HG02642 (cell line): ENCODE measurements at regions not wholly inside any gene's neighbourhood (a gene's known extent, or its start where the extent isn't known, plus 50 kb on each side); places are given as distances from the start of the nearest gene placed in this dataset.

Experiments used
- ATAC-seq: cut with Tn5 transposase; IDR thresholded peaks from one replicate; pipeline ENCODE4 v1.9.1; 2021; ENCODE audit warnings: mild to moderate bottlenecking; ENCODE audit not compliant: unreplicated experiment, poor library complexity

DNA sequence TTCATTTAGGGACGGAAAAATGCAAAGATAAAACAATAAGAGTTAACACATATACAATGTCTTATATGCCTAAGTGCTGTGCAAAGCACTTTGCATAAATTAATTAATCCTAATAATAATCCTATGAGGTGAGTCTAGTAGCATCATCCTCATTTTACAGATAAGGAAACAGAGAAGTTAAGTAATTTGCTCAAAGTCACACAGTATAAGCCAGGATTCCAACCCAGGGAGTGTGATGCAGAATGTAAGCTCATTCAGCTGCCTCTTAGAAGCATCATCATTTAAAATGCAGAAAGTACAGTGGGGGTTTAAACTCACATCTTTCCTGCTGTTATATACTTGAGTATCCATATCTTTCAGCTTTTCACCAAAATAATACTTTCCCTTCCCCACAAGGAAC is 203.7 kb downstream of the LARP7 start:
- ATAC-seq, result no peak

DNA sequence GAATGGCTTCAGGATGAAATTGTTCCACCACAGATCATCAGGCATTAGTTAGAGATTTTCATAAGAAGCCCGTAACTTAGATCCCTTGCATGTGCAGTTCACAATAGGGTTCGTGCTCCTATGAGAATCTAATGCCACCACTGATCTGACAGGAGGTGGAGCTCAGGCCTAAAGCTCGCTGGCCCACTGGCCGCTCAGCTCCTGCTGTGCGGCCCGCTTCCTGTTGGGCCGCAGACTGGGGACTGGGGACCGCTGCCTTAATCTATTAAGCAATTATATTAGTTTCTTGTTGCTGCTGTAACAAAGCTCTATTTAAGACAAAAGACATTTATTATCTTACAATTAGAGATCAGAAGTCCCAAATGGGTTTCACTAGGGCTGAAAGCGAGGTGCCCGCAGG is 205.6 kb downstream of the LARP7 start:
- ATAC-seq, result no peak

DNA sequence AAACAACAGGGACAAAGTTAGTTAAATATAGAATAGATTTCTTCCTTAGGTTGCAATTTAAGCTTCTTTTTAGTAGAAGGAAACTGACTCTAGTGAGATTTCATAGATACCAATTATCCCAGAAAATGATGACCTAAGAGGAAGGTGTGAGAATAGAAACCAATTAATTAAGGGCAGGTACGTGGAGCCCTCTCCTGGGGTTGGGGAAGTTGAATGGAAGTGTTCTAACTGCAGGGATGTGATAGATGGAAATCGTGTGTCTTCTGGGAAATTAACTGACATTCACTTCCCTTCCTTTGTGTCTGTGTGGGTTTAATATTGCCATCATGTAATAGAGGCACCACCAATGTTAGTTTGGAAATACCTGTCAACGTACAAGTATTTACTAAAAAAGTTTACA is 204.1 kb upstream of the ANK2 start:
- ATAC-seq, result no peak

DNA sequence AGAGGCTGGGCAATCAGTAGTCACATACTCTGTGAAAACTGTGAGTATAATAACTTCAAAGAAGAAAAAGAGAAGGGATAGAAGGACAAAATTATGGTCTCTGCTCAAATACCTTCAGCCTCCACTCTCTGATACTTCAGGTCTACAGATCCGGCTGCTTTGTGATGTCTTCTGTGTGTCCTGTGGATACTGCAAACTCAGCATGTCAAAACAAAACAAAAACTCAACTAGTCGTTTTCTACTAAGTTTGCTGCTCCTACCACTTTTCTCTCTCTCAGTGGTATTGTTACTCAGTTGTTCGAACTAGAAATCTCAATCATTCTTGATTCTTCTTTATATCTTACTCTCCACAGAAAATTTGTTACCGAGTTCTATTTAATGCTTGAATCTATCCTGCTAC is 202.4 kb upstream of the ANK2 start:
- ATAC-seq, result no peak

DNA sequence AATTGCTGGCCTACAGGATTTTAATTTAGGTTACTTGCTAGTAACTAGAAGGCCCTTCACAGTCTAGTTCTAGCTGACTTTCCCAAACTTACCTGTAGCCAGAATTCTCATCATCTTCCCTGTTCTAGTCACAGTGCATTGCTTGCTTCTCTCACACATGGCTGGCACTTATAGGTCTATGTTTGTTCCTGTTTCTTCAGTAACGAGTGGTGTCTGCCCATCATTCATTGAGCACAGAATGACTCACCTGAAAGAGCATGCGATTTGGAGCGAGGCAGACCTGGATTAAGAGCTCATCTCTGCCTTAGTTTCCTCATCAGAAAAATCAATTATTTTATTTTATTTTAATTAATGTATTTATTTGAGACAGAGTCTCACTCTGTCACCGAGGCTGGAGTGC is 201.7 kb upstream of the ANK2 start:
- no peak for ATAC-seq

DNA sequence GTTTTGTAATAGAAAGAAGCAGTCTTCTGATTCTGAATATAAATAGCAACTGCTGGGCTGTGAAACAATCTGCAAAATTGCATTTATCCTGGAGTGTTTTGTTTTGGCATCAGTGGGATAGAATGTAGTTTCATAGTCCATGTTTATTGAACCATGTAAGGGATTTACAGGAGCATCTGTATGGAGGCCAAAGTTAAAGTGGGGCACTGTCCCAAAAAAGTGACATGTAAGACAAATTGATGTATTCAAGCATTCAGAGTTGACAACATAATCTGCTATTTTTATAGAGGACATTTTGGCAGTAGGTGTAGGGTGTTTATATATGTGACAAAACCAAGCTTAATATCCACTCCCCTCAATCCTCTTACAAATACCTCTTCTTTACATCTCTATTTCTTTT is 200.5 kb upstream of the ANK2 start:
- ATAC-seq, result no peak

DNA sequence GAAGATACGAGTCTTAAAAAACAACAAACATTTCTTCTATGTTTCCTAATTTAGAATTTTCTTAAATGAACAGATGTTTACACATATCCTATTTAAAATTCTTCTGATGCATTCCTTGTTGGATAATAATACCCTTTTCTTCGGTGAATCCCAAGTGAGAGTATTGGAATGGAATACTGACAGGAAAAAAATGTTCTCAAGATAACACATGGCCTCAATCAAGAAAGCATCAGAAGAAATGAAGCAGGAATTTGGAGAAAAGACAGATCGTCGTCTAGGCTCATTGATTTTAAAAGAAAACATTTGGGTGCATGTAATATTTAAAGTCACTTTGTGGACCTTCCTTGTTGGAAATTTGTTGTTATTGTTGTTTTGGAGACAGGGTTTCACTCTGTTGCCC is 196.9 kb upstream of the ANK2 start:
- ATAC-seq, result no peak

DNA sequence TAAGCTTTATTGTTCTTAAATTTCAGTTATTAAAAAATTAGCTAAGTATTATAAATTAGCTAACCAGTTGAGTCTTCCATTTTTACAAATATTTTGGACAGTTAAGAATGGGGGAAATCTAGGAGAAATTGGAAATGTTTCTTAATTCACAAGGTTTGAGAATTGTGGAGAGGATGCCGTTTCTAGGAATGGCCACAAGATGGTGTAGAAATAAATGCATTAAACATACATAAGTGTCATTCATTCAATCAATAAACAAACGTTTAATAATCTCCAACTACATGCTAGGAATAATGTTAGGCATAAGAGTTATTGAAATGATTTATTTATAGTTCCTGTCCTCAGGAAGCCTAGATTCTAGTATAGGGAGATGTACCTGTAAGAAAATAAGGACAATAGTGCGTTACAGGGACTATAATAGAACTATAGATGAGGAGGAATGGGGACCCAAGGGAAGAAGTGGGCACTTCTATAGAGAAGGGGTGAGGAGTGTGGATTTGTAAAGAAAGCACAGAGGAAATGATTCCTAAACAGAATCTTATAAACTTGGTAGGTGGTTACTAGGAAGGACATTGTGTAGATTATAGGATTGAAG is 195.7 kb upstream of the ANK2 start:
- no peak for ATAC-seq

DNA sequence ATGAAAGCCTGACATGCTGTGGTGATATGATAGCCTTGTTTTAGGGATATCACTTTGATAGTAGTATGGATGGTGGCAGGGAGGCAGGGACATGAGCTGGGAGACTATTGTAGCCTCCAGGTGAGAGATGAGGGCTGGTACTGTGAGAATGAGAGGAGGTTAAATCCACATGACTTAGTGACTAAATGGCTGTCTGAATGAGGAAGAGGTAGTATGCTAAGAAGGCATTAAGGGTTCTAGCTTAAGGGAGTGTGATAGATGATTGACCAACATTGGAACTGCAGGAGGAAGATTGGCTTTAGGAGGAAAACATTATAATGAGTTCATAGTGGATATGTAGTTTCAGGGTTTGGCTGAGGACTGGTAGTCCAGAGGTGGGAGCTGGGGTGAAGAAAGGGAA is 195.0 kb upstream of the ANK2 start:
- ATAC-seq, result no peak

DNA sequence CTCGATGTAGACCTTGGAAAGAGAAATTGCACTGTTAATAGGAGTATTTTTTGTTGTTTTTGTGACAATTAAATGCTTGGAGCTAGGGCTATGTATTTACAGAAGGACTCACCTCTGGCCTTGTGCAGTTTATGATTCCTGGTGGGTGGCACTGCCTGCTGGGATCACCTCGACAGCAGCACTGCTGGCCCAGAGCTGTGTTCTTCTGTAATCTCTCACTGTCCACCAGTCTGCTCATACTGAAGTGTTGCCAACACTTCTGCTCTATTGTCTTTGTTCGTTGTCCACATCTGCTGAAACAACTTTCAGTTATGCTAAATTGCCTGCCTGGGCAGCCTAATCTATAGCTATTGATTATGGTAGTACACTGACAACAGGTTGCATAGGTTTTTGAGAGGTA is 194.4 kb upstream of the ANK2 start:
- ATAC-seq, result no peak

DNA sequence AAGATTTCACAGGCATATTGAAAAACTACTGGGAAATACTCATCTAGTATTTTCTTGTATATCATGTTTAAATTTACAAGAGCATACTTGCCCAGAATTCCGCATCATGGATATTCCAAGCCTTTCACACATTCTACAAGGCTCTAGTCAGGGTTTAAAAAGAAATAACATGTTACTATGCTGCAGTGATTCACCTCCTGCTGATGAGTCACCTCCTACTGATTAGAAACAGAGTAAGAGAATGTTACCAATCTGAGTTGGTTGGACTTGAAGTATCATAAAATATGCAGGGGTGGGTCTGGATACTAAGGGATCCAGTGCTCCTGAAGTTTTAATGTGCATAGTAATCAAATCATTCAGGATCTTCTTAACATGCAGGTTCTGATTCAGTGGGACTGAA is 192.0 kb upstream of the ANK2 start:
- no peak for ATAC-seq

DNA sequence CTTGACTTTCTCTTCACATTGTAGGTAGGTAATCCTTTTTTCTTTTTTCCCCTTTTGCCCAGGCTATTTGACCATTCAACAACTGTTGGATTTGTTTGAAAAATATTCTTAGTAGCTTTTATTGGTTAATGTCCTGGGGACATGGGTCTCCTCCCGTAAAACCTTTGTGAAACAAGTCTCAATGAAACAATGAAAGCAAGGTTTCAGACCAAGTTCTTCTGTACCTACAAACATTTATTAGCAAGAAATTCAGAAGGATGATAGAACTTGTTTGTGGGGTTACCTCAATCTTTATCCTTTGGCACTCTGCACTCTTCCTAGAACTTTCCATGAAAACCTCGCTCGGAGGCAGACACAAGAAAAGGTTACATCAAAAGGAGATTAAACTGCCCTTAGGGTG is 190.7 kb upstream of the ANK2 start:
- ATAC-seq, result no peak

DNA sequence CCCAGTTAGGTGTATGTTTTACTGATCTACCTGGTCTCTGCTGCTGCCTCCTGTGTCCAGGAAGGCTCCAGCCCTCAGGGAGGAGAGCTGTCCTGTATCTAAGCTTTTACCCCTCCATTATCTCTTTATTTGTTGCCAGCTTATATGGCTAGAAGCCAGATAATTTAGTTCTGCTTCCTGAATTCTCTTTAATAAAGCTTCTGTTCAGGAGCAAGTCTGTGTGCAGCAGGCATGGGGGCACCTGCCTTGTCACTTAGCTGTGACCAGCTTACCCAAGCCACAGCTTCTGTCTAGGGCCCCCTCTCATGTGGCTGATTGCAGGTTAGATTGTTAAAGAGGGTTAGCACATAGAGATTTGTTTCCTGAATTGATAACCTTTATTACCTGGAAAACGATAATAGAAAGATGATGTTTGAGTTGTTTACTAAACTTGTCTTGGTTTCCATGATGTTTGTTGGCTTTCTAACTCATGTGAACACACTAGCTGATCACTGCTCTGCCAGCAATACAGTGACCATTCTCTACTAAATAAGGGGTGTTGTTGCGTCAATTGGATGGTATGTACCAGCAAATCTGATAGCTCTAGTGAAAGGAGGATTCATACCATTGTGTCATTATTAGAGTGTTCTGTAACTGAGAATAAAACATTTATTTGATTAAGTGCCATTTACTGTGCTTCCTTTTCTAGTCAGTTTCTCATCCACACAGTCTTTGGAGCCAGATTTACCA is 189.8 kb upstream of the ANK2 start:
- no peak for ATAC-seq

DNA sequence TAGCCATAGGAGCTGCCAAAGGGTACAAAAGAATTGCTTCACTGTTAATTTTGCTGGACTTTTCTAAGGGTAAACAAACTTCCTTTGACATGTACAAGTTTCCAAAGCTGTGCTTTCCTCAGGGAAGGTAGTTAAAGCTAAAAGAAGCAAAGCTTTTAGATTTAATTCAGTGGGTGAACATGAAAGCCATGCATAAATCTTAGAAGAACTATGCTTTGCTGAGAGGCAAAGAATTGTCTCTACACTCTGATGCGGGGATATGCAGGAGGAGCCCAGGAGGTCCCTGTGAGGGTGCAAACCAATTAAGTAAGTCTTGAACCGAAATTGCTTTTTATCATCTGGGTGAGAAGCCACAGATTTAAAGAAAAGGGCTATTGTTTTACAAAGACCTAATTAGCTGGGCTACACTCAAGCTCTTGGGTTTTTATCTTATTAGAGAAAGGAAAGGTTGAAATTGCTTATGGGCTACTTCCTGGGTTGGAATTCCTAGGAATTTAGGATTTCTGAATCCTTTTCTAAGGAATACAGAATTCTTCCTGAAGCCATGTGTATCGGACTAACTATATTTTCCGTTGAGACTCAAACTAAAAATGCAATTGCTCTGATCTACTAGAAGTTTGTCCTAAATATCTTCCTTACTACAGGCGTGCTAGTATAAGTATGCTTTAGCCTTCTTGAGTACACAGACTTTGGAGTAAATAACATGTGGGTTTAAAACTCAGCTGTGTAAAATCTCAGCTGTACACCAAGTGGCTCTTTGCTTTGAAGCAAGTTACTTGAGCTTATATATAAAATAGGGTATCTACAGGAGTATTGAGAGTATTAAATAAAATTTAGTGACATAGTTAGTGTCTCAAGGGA is 188.4 kb upstream of the ANK2 start:
- no peak for ATAC-seq

DNA sequence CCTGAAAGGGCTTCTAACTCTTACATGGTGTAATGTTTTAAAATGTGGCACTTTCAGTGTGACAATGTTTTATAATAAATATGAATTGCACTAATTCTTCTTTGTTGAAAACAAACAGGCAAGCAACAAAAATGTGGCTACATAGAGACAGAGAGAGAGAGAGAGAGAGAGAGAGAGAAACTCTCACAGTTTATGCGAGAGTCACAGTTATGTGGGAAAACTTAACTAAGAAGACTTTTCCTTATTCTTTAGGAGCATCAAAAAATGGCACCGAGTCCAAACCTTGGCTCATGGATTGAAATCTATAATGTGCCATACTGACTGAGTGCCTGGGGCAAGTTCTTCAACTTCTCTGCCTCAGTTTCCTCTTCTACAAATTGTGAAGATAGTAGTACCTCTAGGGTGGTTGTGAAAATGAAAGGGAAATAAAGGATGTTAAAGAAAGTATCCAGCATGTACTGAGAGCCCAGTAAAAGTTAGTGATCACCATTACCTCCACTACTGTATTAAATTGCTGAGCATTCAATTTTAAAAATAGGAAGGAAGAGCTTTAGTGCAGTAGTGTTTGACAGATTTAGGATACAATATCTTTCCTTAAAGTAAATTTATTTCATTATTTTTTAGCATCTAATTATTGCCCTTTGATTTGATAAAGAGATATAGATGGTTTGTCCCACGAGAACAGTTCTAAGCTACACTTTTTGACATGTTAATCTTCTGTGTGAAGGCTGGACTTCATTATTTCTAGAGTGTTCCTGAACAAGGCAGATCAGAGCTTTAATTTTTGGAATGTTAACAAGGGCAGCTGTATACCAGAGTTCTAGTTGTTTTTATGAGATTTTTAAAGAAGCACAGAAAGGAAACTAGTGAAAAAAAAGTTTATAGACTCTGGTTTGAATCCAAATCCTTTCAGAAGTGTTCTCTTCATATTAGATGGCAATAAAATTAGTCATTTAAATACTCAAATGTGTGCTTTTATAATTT is 187.5 kb upstream of the ANK2 start:
- ATAC-seq, result no peak

DNA sequence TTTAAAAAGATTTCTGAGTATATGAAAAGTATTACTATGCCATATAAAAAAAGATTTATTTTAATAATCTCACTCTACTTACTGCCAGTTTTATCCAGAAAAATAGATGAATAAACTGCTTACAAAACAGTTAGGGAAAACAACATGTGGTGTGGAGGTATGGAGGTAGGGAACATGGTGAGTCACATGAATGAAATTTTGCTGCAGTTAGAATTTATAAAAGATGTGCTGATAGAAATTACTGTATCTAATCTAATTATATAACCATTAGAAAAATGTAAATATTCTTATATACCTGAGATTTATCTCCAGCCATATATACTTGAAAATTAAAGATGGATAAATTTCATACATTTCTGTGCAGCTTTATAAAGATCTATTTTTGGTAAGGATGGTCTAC is 184.0 kb upstream of the ANK2 start:
- no peak for ATAC-seq

DNA sequence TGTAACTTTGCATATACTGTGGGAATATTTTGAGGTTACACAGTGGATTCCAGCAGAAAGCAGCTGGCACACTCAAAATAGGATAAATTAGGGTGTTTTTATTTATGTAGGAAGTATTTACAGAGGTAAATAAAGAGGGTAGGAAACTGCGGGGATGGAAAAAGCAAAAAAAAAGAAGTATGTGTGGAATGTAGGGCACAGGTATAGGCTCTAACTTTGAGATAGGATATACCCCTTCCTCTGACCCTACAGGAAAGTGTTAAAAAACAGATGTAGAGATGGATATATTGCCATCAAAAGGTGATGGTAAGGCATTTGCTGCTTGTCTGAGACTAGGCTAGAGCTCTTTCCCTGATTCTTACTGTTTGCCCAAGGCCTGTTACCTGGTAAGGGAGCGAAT is 173.1 kb upstream of the ANK2 start:
- no peak for ATAC-seq

DNA sequence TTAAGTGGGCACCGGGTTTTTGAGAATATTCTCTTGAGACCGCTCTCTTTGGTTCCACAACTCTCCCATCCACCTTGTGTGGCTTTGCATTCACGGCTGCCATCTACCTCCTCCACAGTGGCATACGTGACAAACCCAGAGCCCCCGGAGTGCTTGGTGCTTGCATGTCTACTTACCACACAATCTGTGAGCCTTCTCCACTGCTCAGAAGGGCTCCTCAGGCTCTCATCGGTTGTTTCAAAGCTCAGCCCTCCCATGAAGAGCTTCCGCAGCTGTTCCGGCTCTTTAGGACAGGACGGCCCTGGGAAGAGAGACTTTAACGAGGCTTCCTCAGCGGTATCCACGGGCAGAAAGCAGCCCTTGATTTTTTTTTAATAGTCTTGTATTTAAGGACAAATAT is 167.6 kb upstream of the ANK2 start:
- no peak for ATAC-seq

DNA sequence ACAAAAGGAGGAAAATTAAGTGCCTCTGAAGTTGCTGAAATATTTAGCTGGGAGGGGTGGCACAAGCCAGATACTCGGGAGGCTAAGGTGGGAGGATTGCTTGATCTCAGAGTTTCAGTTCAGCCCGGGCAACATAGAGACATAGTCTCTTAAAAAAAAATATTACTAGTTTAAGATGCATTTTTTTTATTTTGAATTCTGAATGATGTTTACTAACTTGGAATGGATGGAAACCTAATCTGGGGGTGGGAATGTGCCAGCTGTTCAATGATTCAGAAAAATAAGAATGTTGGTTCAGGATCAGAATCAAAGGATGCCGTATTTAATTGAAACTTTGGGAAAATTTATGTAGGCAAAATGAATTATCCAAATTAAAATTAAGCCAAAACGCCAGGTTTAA is 167.2 kb upstream of the ANK2 start:
- no peak for ATAC-seq

DNA sequence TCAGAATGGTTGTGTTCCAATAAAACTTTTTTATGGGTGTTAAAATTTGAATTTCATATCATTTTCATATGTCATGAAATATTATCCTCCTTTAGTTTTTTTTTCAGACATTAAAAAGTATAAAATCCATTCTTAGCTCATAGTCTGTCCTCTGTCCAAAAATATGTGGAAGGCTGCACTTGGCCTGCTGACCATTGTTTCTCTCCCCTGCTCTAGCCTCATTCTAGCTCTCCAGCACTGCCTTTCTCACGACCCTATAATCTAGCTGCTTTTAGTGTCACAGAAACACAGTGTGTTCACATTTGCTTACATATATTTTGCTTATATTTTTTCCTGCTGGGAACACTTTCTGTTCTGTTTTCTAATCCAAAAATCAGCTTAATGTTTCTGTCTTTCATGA is 165.0 kb upstream of the ANK2 start:
- ATAC-seq, result no peak
